NCI-H2196 (cell line): ENCODE measurements at regions not wholly inside any gene's neighbourhood (a gene's known extent, or its start where the extent isn't known, plus 50 kb on each side); places are given as distances from the start of the nearest gene placed in this dataset.
"Not testable (repeated sequence)": the region's sequence is repeated elsewhere in the genome, so short reads cannot be mapped to it uniquely, and the experiment has no call there.

ENCODE experiments used
- DNase-seq: peaks from one replicate; lab custom pipeline; 2025; ENCODE audit not compliant: unreplicated experiment; lab: John Stamatoyannopoulos, UW

DNA sequence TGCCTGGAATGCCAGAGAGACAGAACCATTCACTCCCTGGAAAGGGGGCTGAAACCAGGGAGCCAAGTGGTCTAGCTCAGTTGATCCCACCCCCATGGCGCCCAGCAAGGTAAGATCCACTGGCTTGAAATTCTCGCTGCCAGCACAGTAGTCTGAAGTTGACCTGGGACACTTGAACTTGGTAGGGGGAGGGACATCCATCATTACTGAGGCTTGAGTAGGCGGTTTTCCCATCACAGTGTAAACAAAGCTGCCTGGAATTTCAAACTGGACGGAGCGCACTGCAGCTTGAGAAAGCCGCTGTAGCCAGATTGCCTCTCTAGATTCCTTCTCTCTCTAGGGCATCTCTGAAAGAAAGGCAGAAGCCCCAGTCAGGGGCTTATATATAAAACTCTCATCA is 310.7 kb upstream of the DPPA4 start:
- DNase-seq: no peak

DNA sequence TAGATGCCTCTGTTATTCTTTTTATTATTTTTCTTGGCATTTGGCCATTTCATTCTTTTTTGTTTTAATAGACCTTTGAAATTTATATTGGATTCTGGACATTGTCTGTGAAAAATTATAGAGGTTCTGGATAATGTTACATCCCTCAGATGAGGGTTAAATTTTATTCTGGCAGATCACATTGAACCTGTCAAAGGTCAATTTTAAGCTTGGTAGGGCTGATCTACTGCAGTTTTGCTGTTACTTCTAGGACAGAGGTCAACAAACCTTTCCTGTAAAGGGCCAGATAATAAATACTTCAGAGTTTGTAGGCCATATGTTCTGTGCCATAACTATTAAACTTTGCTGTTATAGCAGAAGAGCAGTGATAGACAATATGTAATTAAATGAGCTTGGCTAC is 318.9 kb upstream of the DPPA4 start:
- DNase-seq: no peak

DNA sequence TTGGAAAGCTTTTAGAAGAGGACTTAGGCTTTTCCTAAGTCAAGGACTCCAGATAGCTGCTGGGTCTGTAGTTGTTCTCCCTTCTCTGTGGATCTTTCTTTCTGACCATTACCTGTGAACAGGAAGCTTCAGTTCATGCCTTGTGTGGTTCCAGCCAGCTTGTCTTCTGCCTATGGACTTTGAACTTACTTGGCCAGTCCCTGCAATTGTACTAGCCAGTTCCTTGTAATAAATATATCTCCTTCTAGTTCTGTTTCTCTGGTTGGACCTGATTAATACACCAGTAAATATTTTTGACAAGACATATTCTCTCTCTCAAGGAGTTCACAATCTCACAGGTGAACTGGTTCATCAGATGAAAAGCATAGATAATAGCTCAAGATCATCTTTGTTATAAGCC is 341.3 kb upstream of the DPPA4 start:
- no peak for DNase-seq

DNA sequence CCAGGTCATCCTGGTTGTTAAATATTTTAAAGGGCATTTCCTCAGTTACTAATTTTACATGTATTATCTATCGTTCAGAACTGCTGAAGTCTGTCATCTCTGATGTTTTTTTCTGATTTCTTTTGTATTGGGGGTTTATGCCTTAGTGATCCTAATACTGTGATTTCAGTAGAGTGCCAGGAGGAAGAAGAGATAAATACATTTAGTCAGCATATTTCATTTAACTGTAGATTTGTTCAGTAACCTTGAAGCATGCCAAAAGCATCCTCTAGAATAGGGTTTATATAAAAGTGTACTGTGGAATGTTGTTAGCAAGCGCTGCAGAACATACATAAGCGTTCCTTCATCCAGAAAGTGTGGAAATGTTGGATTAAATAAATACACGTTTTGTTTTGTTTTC is 342.3 kb upstream of the DPPA4 start:
- DNase-seq: no peak

DNA sequence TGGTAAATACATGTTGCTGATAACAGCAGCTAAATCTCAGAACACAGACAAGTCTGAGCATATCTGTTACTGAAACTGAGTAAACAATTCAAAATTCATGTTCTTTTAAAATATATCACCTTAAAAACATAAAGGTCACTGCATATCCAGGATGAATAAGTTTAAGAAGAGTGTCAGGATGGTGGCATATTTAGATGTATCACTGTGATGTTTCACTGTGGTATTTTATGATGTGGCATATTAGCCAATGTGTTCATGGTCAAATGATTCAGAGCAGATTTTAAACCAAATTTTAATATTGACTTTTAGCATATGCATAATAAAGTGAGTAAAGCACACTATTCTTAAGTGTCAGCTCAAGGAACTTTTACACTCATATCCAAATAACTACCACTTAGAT is 346.4 kb upstream of the DPPA4 start:
- DNase-seq: no peak

DNA sequence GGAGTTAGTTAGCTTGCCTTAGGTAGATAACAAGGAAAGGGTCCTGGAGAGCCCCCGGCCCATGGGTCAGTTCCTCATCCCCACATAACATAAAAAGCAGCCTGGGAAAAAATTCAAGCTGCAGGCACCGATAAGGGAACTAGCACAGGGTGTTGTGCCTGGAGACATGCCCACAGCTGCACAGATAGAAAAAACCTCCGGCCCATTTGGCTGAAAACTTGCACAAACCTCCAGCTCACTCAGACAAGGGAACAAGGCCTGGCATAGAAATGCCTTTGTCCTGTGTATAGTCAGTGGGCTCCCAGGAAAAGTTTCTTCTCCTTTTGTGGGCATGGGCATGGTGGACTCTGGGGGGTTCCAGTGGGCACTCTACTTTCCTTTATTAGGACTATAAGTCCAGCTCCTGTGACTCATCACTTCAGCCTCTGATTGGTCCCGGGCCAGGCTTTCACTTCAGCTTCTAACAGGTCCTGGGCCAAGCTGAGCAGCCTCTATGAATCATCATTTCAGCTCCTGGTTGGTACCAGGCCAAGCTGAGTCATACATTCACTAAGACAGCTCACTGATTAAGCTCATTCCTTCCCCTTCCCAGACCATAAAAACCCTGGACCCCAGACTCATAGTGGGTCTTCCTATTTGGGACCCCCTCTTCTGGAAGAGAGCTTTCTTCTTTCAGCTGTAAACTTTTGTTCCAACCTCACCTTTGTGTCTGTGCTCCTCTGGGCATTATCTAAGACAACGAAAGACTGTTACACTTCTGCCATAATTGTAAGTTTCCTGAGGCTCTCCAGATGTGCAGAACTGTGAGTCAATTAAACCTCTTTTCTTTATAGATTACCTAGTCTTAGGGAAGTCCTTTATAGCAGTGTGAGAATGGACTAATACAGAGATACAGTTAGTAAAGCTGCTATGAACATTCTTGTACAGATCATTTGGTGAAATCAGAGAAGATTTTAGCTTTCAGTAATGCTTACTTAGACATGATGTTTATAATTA is 348.0 kb upstream of the DPPA4 start:
- DNase-seq: no peak

DNA sequence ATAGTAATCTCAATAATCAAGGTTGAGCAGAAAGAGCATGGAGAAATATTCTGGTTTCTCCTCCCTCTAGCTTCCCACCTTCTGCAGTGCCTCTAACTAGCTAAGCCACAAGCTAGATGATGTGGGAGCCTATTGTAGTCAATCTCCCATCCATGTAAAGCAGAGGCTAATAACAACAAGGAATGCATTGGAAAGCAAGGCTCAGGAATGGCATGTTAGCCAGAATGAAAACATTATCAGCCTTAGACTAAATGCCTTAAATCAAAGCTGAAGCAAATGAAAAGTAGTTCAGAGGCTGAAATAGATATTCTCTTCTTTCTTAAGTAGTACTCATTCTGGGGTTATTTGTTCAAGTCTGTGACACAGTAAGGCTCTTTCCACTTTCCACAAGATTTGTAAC is 350.3 kb upstream of the DPPA4 start:
- no peak for DNase-seq

DNA sequence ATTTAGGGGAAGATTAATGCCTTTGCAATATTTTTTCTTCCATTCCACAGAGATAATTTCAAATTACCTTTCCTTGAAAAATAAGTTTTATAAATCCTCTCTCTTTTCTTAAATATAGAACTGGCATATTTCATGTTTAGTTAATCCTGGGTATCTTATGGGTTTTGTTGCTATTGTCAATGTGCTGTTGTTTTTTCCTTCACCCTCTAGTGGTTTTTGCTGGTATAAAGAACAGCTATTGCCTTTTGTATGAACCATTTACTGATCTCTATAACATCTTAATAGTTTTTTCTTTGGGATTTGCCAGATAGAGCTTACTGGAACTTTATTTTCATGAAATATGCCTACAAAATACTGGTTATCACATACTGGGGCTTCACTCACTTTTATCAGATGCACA is 359.6 kb upstream of the DPPA4 start:
- DNase-seq: no peak

DNA sequence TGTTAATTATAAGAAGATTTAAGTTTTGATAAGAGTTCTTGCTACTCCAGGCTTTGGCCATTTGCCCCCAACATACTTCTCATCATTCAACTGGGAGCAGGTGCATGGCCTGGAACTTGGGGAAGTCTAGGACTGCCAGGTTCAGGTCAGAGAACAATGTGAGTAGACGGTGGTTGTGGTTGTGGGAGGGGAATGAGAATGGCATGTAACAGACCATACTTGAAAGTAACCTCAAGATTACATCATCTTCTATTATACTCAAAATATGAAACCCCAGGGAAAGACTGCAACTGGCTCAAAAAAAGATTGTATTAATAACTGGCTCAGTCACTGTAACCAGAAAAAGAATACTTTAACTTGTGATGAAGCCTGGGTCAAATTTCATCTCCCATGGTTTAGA is 364.9 kb upstream of the DPPA4 start:
- no peak for DNase-seq

DNA sequence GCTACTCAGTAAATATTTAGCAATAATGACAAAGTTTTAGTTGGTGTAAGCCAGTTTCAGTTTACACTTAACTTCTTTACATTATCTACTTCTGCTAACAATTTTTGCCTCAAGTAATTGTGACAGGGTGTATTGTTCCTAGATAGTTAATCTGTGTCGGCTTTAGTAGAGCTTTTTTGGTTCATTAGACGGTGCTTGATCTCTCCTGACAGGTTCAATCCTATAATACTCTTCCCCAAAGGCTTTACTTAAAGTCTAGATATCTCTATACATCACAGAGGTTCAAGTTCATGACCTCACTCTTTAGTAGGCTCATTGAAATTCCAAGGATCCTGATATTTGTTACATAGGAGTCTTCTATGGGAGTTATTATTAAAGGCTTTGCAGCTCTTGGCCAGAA is 365.6 kb upstream of the DPPA4 start:
- DNase-seq: no peak

DNA sequence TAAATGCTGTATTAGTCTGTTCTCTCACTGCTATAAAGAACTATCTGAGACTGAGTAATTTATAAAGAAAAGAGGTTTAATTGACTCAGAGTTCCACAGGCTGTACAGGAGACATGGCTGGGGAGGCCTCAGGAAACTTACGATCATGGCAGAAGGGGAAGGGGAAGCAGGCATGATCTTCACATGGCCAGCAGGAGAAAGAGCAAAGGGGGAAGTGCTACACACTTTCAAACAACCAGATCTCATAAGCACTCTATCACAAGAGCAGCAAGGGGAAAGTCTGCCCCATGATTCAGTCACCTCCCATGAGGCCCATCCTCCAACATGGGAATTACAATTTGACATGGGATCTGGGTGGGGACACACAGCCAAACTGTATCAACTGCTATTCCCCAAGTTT is 367.8 kb upstream of the DPPA4 start:
- not testable (repeated sequence) for DNase-seq

DNA sequence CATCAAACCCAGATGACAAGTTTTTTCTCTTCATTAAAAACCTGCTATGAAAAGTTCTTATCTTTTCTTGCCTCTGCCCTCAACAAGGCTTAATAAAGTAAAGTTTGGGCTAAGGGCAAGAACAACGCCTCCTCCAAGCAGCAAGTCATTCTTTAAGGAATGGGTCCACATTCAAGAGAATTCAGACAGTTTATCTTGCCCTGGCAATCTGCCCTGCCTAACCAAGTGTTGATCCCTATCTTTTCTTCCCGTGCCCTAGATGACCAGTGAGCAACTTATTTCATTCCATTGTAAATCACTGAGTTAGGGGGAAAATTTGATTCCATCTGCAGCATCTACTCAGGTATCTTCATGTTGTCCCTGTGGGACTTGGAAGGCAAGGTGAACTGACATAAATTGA is 370.3 kb upstream of the DPPA4 start:
- DNase-seq: no peak

DNA sequence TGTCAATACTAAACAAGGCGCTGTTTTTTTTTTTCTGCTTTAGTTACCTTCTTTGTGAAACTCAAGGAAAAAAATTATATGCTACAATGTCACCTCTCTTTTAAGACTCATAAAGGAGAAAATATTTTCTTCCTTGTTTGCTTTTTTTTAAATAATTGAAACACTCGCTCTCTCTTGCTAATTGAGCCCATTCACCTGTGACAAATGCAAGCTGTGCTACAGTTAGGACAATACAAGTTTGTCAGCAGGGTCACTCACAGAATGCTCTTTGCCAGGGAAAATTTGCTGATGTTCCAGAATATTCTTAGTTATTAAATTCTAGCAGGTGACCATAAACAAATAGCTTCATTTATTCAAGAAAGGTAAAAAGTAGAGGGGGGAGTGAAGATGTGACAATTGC is 375.9 kb upstream of the DPPA4 start:
- no peak for DNase-seq

DNA sequence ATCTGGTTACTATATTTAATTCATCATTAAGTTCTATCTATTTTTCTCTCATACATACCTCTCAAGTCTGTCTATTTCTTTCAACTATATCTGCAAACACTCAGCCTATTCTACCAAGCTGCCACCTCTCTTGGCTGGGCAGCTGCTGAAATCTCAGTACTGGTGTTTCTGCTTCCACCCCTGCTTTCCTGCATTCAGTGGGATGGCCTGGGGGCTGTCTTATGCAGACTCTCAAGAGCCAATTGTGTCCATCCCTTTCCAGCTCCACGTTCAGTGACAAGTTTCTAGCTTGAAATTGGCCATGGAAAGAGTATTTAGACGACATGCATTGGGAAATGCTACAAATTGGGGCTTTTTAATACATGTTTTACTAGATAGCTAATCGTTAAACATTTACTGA is 378.4 kb upstream of the DPPA4 start:
- no peak for DNase-seq

DNA sequence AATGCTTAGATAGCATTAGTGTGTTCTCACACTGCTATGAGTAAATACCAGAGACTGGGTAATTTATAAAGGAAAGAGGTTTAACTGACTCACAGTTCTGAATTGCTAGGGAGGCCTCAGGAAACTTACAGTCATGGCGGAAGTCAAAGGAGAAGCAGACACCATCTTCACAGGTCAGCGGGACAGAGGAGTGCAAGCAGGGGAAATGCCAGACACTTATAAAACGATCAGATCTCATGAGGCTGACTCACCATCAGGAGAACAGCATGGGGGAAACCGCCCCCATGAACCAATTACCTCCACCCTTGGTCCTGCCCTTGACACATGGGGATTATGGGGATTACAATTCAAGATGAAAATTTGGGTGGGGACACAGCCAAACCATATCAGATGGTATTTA is 381.5 kb upstream of the DPPA4 start:
- DNase-seq: no peak

DNA sequence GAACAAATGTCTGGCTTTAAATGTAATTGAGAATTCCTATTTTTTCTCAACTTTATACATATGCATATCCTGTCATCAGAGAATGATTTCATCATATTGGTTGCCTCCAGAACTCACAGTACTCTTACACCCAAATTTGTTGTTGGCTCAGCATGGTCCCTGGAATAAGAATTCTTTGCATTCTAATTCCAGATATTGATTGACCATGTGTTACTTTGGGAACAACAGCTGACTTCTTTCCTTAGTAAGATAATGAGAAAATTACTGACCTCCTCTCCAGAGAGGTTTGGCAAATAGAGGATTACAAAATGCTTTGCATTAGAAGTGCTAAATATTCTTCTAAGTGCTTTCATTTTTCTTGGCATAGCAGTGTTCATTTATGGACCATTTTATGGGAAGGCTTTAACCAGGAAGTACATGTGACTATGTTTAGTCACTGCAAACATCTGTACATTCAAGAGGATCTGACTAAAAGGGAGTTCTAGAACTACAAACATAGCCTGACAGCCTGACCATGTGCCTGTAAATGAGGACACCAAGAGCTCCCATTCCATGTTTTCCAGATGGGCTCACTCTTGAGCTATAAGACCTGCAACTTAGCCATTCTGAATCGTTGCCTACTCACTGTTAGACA is 391.6 kb upstream of the DPPA4 start:
- no peak for DNase-seq

DNA sequence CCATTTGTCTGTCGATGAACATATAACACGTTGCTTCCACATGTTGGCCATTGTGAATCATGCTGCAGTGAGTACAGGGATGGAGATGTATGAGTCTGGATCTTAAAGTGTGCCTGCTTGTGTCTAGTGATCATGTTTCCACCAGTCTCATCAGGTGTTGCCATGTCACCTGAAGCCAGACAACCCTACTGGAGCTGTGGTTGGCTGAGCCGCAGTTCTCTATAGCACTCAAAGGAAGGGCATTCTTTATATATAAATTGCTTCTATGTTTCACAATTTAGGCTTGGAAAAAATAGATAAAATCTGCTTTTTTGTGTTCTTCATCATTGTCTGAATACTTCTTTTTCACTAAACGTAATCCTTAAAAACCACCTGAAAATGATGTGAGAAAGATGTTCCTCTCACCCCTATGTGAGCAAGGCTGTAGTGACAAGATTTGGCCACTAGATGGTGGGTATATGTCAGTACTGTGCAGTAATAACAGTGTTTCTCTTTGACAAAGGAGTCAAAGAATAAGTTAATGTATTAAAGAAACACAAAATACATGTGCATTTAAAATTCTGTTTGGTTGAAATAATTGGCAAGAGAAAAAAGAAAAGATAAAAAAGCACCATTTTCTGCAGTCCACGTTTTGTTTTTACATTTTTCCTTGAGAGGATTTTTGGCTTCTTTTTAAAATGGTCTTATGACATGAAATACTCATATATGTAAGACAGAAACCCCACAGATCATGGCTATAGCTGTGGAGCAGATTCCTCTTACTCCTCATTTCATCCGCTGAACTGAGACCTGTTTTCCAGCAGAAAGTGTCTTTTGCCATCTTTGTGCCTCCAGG is 394.5 kb upstream of the DPPA4 start:
- DNase-seq: peak; percentile 56

DNA sequence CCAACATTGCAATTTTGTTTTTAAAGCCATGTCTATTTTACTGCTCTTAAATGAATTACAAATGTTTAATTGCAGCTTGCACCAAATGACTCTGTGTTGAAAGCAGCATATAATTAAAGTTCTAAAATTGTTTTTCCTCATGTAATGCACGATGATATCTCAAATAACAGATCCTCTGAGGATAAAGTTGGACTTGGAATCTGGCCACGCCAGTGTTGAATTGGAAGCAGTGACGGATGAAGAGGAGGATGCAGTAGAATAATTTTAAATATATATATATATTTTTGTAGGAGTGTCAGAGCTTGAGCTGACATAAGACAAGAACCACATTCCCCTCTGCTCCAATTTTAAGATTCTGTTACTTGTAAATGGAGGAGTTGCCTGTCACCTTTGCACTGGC is 406.6 kb upstream of the DPPA4 start:
- no peak for DNase-seq

DNA sequence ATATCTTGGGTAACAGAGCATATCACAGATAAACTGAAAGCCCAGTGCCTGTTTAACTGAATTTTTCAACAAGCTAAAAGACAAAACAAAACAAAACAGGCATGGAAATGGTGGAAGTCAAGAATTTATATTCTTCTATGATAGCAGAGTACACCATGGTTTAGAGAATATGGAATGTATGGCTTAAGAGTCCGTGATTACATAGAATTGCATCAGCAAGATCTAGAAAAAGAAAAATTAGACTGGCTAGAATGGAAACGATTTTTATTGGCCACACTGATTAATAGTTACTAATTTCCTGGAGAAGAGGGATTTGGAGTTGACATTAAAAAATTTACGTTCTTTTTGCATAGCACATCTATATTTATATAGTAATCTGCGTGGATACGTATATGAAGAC is 435.2 kb upstream of the DPPA4 start:
- no peak for DNase-seq

DNA sequence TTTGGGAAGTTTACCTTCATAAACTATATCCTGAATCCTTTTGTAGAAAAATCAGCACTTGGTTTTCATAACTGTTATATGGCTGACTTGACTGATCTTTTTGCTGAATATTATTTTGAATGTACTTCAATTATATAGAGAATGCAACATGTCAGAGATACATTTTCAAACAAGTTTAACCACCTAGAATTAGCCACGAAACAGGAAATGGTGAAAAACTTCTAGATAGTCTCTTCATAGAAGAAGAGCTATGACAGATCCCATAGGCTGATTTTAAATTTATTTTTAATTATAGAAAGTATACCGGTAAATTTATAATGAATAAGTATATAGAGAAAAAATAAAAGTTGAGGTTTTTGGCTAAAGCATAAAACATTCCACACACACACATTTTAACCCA is 436.8 kb upstream of the DPPA4 start:
- no peak for DNase-seq

DNA sequence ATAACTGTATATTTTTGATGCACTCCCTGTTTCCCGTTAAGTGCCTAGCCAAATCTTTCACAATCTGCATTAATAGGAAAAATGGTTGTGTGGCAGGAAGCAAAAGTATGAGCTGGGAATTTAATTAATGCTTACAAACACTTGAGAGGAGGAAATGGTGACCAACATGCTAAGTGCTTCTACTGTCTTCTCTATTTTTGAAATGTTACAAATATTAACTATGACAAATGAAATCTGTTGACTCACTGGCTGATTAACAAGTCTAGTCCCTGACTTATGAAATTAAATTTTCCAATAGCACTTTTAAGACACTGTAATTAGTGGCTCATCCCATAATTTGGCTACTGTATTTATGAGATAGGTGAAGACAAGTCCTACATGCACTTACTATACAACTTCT is 446.9 kb upstream of the DPPA4 start:
- no peak for DNase-seq
